ENCODE measurements at regions not wholly inside any gene's neighbourhood (a gene's known extent, or its start where the extent isn't known, plus 50 kb on each side); places are given as distances from the start of the nearest gene placed in this dataset.

DNA sequence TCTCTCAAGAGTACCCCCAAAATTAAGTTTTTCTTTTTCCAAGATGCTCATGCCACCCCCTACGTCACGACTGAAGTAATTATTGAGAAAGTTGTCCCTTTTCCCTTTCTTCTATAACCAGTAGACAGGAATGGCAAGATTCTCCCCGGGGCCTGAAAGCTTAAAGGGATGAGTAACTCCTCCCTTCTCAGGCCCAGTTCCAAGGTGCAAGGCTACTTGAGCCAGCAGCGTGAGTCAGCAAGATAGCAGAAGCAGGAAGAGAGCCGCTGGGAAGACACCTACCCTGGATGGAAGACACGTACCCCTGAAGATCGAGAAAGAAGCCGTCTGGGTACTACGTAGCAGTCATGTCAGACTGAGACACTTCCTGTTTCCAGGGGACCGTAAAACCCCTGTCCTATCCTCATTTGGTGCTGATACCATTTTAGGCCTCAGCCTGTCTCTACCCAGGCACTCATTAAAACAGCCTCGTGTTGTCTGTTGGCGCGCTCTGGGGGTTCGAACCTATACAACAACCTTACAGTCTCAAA is 241.0 kb downstream of the ADGRG6 start:
- no peak overlapping the region for H3K4me3 ChIP-seq
- TF ChIP-seq, protein P1, sequence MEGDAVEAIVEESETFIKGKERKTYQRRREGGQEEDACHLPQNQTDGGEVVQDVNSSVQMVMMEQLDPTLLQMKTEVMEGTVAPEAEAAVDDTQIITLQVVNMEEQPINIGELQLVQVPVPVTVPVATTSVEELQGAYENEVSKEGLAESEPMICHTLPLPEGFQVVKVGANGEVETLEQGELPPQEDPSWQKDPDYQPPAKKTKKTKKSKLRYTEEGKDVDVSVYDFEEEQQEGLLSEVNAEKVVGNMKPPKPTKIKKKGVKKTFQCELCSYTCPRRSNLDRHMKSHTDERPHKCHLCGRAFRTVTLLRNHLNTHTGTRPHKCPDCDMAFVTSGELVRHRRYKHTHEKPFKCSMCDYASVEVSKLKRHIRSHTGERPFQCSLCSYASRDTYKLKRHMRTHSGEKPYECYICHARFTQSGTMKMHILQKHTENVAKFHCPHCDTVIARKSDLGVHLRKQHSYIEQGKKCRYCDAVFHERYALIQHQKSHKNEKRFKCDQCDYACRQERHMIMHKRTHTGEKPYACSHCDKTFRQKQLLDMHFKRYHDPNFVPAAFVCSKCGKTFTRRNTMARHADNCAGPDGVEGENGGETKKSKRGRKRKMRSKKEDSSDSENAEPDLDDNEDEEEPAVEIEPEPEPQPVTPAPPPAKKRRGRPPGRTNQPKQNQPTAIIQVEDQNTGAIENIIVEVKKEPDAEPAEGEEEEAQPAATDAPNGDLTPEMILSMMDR (IDR thresholded peaks at IDR 0.05) = no peak
- TF ChIP-seq POLR2A (IDR thresholded peaks at IDR 0.05) = no peak
- no peak for TF ChIP-seq POLR2AphosphoS5 (IDR thresholded peaks at IDR 0.05)
- TF ChIP-seq EP300 (IDR thresholded peaks at IDR 0.05) = no peak
- 76 to 86% methylated on average over 14 of the region's 14 CpGs for WGBS, 2 donors
- no peak overlapping the region for H3K27ac ChIP-seq
- H3K4me1 ChIP-seq = no peaks in the 10 kb centered on the region
- ATAC-seq (ENCODE audit: low FRiP score in 2 of 2) (peak in 1 of 2 donors; percentile 73), DNase-seq (no peak)
- no peaks in the 10 kb centered on the region for H3K9me3 ChIP-seq
- H3K36me3 ChIP-seq = no peaks in the 10 kb centered on the region
- no peaks in the 10 kb centered on the region for H3K27me3 ChIP-seq

DNA sequence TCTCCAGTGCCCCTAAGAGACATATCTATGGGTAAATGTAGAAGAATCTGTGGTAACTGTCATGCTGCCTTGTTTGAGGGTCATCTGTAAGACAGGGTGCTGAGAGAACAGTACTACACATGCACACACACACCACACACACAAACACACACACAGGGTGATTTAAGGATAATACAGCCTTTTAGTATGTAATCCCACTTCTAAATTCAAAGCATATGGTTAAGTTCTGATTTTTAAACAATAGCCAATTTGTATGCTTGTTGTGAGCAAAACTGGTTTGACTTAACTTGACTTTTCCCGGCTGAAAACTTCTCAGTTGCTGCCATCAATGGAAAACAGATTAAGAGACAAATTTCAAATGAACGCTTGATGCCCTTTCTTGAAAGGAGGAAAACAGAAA is 241.8 kb downstream of the ADGRG6 start:
- Histone ChIP-seq H3K9me3 (no peaks in the 10 kb centered on the region), H3K27ac (no peak overlapping the region), H3K36me3 (no peaks in the 10 kb centered on the region), H3K27me3 (no peaks in the 10 kb centered on the region), H3K4me3 (no peak overlapping the region), H3K4me1 (no peaks in the 10 kb centered on the region)
- TF ChIP-seq EP300 (IDR thresholded peaks at IDR 0.05) (no peak), POLR2A (IDR thresholded peaks at IDR 0.05) (no peak), POLR2AphosphoS5 (IDR thresholded peaks at IDR 0.05) (no peak)
- TF ChIP-seq, protein P1 (IDR thresholded peaks at IDR 0.05) = no peak
- no peak for ATAC-seq (ENCODE audit: low FRiP score in 2 of 2)
- no peak for DNase-seq
- WGBS, 2 donors = 64 to 89% methylated on average over 2 of the region's 2 CpGs

DNA sequence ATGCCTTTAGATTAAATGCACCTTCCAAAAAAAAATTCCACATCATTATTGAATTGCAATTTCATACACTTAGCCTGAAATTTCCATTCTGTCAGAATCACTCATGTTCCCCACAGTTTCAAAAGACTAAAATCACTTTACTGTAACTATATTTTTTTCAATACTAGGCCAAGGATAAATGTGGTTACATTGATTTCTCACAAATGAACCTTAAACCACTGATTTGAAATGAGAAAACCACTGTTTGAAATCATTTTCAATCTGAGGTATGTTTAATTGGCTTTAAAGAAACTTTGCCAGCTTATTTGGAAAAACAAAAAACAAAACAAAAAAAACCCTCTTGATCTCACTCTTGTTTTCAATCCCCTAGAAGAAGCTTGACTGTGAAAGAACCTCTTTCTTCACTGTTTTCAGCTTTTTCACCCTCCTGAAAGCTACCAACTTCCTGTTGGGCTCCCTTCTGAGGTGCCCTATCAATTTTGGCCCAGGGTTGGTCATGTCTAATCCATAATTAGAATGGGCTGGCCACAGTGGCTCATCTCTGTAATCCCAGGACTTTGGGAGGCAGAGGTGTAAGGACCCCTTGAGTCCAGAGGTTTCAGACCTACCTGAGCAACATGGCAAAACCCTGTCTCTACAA is 242.5 kb downstream of the ADGRG6 start:
- ATAC-seq (ENCODE audit: low FRiP score in 2 of 2) = no peak
- Histone ChIP-seq H3K27me3 (no peaks in the 10 kb centered on the region), H3K36me3 (no peaks in the 10 kb centered on the region), H3K9me3 (no peaks in the 10 kb centered on the region), H3K4me1 (no peaks in the 10 kb centered on the region), H3K4me3 (no peak overlapping the region), H3K27ac (no peak overlapping the region)
- no peak for DNase-seq
- TF ChIP-seq, protein P1 (IDR thresholded peaks at IDR 0.05) = no peak
- TF ChIP-seq POLR2A (IDR thresholded peaks at IDR 0.05) (no peak), POLR2AphosphoS5 (IDR thresholded peaks at IDR 0.05) (no peak), EP300 (IDR thresholded peaks at IDR 0.05) (no peak)

DNA sequence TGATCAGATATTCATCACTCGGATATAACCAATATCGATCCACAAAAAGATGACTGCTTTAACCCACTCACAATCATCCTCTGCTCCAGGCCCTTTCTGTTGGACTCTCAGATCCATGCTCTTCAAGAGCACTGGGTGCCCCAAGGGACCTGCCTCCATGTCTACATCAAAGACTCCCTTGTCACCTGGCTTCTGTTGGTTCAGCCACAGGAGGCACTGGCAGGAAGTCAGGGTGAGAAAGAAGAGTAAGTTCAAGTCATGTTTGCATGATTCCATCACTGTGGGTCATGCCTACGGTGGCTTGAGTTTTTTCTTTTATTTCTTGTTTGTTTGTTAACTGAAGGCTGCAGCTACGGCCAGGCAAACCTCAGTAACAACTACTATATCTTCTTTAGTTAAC is 243.3 kb downstream of the ADGRG6 start:
- TF ChIP-seq, protein P1 (IDR thresholded peaks at IDR 0.05) = no peak
- no peak for TF ChIP-seq POLR2A (IDR thresholded peaks at IDR 0.05)
- TF ChIP-seq POLR2AphosphoS5 (IDR thresholded peaks at IDR 0.05) = no peak
- TF ChIP-seq EP300 (IDR thresholded peaks at IDR 0.05) = no peak
- ATAC-seq (ENCODE audit: low FRiP score in 2 of 2) = no peak
- H3K27me3 ChIP-seq = no peaks in the 10 kb centered on the region
- no peaks in the 10 kb centered on the region for H3K4me1 ChIP-seq
- H3K36me3 ChIP-seq = no peaks in the 10 kb centered on the region
- no peak overlapping the region for H3K4me3 ChIP-seq
- H3K27ac ChIP-seq = no peak overlapping the region
- DNase-seq = no peak
- H3K9me3 ChIP-seq = no peaks in the 10 kb centered on the region
- WGBS, 2 donors = 80 to 85% methylated on average over 4 of the region's 4 CpGs

DNA sequence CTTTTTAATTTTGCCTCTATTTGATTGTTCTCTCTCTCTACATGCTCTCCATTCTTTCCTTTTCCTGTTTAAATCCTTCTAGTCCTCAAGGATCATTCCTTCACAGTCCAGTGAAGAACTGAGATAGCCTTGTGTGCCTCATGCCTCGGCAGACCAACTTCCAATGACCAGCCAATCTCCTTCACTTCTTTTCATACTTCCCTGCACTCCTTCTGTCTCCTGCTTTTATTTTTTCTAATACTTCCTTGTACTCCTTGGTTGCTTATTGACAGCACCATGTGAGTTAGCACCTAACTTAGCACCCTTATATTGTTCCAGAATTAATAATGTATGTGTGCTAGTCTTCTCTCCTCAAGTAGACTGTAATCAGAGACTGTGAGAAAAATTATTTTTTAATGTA is 246.8 kb downstream of the ADGRG6 start:
- no peaks in the 10 kb centered on the region for H3K4me1 ChIP-seq
- H3K4me3 ChIP-seq = no peak overlapping the region
- 89 to 93% methylated on average over 1 of the region's 1 CpG for WGBS, 2 donors
- H3K27ac ChIP-seq = no peak overlapping the region
- H3K27me3 ChIP-seq = no peaks in the 10 kb centered on the region
- no peaks in the 10 kb centered on the region for H3K9me3 ChIP-seq
- DNase-seq = no peak
- TF ChIP-seq, protein P1 (IDR thresholded peaks at IDR 0.05) = no peak
- TF ChIP-seq POLR2A (IDR thresholded peaks at IDR 0.05) (no peak), EP300 (IDR thresholded peaks at IDR 0.05) (no peak), POLR2AphosphoS5 (IDR thresholded peaks at IDR 0.05) (no peak)
- ATAC-seq (ENCODE audit: low FRiP score in 2 of 2) = no peak
- H3K36me3 ChIP-seq = no peaks in the 10 kb centered on the region
